Fibroblast of lung (primary cell): ENCODE measurements at regions not wholly inside any gene's neighbourhood (a gene's known extent, or its start where the extent isn't known, plus 50 kb on each side); places are given as distances from the start of the nearest gene placed in this dataset.

Experiments
- EZH2 ChIP-seq: IDR thresholded peaks from 2 replicates; pipeline ENCODE4 v1.5.1; 2012; ENCODE audit warnings: low read length, control low read depth, mild to moderate bottlenecking; ENCODE audit errors: missing control alignments
- TF ChIP-seq, protein P1 (sequence below), 2 donors: IDR thresholded peaks in 1 of 2; conservative IDR thresholded peaks in 1 of 2; 1 replicate in 1 of 2; 2 replicates in 1 of 2; pipeline ENCODE4 v1.5.1; 2011 to 2012; ENCODE audit warnings: low read length in 2 of 2, control low read depth in 1 of 2, inconsistent platforms in 1 of 2, low read depth in 1 of 2, mild to moderate bottlenecking in 1 of 2

DNA sequence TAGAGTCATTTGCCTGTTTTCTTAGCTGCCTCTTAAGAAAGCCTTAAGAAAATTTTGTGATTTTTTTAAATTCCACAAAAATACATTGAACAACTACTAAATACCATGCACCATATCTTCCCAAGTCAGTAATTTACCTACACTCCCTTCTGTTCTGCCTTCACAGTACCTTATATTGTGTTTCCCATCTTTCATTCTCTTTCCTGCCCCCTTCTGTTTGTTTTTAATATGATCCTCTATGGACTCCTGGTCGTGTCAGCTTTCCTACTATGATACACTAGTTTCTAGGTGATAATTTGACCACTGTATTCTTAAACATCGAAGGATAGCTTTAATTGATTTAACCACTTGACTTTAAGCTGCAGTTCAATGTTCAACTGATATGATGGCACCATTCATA, 297.7 kb upstream of the HAND2 start:
- TF ChIP-seq, protein P1, sequence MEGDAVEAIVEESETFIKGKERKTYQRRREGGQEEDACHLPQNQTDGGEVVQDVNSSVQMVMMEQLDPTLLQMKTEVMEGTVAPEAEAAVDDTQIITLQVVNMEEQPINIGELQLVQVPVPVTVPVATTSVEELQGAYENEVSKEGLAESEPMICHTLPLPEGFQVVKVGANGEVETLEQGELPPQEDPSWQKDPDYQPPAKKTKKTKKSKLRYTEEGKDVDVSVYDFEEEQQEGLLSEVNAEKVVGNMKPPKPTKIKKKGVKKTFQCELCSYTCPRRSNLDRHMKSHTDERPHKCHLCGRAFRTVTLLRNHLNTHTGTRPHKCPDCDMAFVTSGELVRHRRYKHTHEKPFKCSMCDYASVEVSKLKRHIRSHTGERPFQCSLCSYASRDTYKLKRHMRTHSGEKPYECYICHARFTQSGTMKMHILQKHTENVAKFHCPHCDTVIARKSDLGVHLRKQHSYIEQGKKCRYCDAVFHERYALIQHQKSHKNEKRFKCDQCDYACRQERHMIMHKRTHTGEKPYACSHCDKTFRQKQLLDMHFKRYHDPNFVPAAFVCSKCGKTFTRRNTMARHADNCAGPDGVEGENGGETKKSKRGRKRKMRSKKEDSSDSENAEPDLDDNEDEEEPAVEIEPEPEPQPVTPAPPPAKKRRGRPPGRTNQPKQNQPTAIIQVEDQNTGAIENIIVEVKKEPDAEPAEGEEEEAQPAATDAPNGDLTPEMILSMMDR (conservative IDR thresholded peaks at IDR 0.05 in 1 of 2, IDR thresholded peaks at IDR 0.05 in 1 of 2; ENCODE audit: low read depth in 1 of 2, low read length in 2 of 2) = no peak
- TF ChIP-seq EZH2 = no peak
